GM12874 (cell line): ENCODE measurements at regions not wholly inside any gene's neighbourhood (a gene's known extent, or its start where the extent isn't known, plus 50 kb on each side); places are given as distances from the start of the nearest gene placed in this dataset.

Experiments used
- CTCF ChIP-seq: IDR thresholded peaks from 2 replicates; pipeline ENCODE4 v1.5.1; 2011; ENCODE audit warnings: low read depth, mild to moderate bottlenecking, control low read depth, low read length, moderate library complexity; ENCODE audit not compliant: insufficient read depth

- no peak for TF ChIP-seq CTCF
These were observed 281.3 kb upstream of the IRX4 start for GRCh38 chr5:2163940-2164490.

GRCh38 chr5:2163060-2163856, 280.5 kb upstream of the IRX4 start:
- TF ChIP-seq CTCF, result no peak

GRCh38 chr5:2160811-2161210, 278.1 kb upstream of the IRX4 start:
- no peak for TF ChIP-seq CTCF

- no peak for TF ChIP-seq CTCF
These were observed 276.0 kb upstream of the IRX4 start for GRCh38 chr5:2158767-2159166.

GRCh38 chr5:2158109-2158508, 275.4 kb upstream of the IRX4 start:
- no peak for TF ChIP-seq CTCF

- TF ChIP-seq CTCF, result no peak
These were observed 274.6 kb upstream of the IRX4 start for GRCh38 chr5:2157372-2157771.

- TF ChIP-seq CTCF, result no peak
These were observed 273.8 kb upstream of the IRX4 start for GRCh38 chr5:2156358-2157059.
